GM23338 (cell line): ENCODE measurements at regions not wholly inside any gene's neighbourhood (a gene's known extent, or its start where the extent isn't known, plus 50 kb on each side); places are given as distances from the start of the nearest gene placed in this dataset.

Source experiments
- ATAC-seq: fragments of 200-7000 bp; cut with Tn5 transposase; 3 replicates; pipeline ENCODE4 v1.9.1; 2020
- DNase-seq: peaks from one replicate; pipeline ENCODE4 v3.0.0-alpha.2; 2015; ENCODE audit warnings: low spot score
- H2AFZ ChIP-seq: fragments of 200-600 bp; sonication (generic); 2 replicates; pipeline ENCODE4 v1.8.0; 2016; ENCODE audit warnings: antibody characterized with exemption, mild to moderate bottlenecking, moderate library complexity
- H3F3A ChIP-seq: fragments of 200-600 bp; sonication (generic); replicated peaks from 2 replicates; pipeline ENCODE4 v1.8.0; 2017; ENCODE audit warnings: antibody characterized with exemption, mixed run types, low read depth
- H3K27ac ChIP-seq: fragments of 200-600 bp; sonication (generic); 2 replicates; pipeline ENCODE4 v1.6.1; 2016; ENCODE audit warnings: low read depth
- H3K27me3 ChIP-seq: fragments of 200-600 bp; sonication (generic); 2 replicates; pipeline ENCODE4 v1.8.0; 2016; ENCODE audit warnings: mild to moderate bottlenecking, mixed run types, moderate library complexity; ENCODE audit not compliant: insufficient read depth
- H3K36me3 ChIP-seq: fragments of 200-600 bp; sonication (generic); 2 replicates; pipeline ENCODE4 v1.8.0; 2016; ENCODE audit warnings: mild to moderate bottlenecking; ENCODE audit not compliant: insufficient read depth
- H3K4me1 ChIP-seq: fragments of 200-600 bp; sonication (generic); 2 replicates; pipeline ENCODE4 v1.8.0; 2016; ENCODE audit warnings: mild to moderate bottlenecking, moderate library complexity; ENCODE audit not compliant: insufficient read depth
- H3K4me2 ChIP-seq: fragments of 200-600 bp; sonication (generic); 2 replicates; pipeline ENCODE4 v1.7.1; 2017; ENCODE audit warnings: mixed run types
- H3K4me3 ChIP-seq: fragments of 200-600 bp; sonication (generic); 2 replicates; pipeline ENCODE4 v1.6.1; 2016; ENCODE audit warnings: mixed run types
- H3K79me2 ChIP-seq: fragments of 200-600 bp; sonication (generic); replicated peaks from 2 replicates; pipeline ENCODE4 v1.8.0; 2017; ENCODE audit warnings: mild to moderate bottlenecking; ENCODE audit not compliant: insufficient read depth
- H3K9me2 ChIP-seq: fragments of 200-600 bp; sonication (generic); 2 replicates; pipeline ENCODE4 v1.8.0; 2017; ENCODE audit not compliant: insufficient read depth
- H4K20me1 ChIP-seq: fragments of 200-600 bp; sonication (generic); replicated peaks from 2 replicates; pipeline ENCODE4 v1.8.0; 2017; ENCODE audit warnings: mild to moderate bottlenecking; ENCODE audit not compliant: insufficient read depth
- H3K27ac Mint-ChIP-seq: 2 replicates; pipeline ENCODE4 v1.8.0; 2020; ENCODE audit warnings: inconsistent platforms, mild to moderate bottlenecking, moderate library complexity, mixed read lengths
- H3K27me3 Mint-ChIP-seq: 3 replicates; pipeline ENCODE4 v1.8.0; 2022; ENCODE audit warnings: low read depth, mild to moderate bottlenecking, moderate library complexity, mixed read lengths, inconsistent platforms; ENCODE audit not compliant: insufficient read depth, poor library complexity
- H3K36me3 Mint-ChIP-seq: 3 replicates; pipeline ENCODE4 v1.8.0; 2021; ENCODE audit warnings: low read depth, mild to moderate bottlenecking, inconsistent platforms, moderate library complexity, mixed read lengths
- H3K4me1 Mint-ChIP-seq: 3 replicates; pipeline ENCODE4 v1.8.0; 2020; ENCODE audit warnings: mild to moderate bottlenecking, inconsistent platforms, mixed read lengths
- H3K4me3 Mint-ChIP-seq: 3 replicates; pipeline ENCODE4 v1.8.0; 2021; ENCODE audit warnings: moderate library complexity, mild to moderate bottlenecking, inconsistent platforms, mixed read lengths
- H3K9me3 Mint-ChIP-seq: 3 replicates; pipeline ENCODE4 v1.8.0; 2020; ENCODE audit warnings: moderate library complexity, mild to moderate bottlenecking, inconsistent platforms, mixed read lengths
- CREB1 ChIP-seq: fragments of 250-450 bp; sonication (Bioruptor Pico); IDR thresholded peaks from 2 replicates; pipeline ENCODE4 v1.5.0; 2020; ENCODE audit warnings: low read depth, mild to moderate bottlenecking, moderate library complexity
- CTCF ChIP-seq, 2 experiments: fragments of 200-600 bp in 1 of 2; sonication (generic) in 1 of 2; conservative IDR thresholded peaks; 2 replicates each; pipeline versions ENCODE4 v1.5.1 to v1.6.1; 2016 to 2017; ENCODE audit warnings: antibody characterized with exemption in 2 of 2, low read depth in 2 of 2, mild to moderate bottlenecking in 2 of 2, moderate library complexity in 1 of 2
- ETS1 ChIP-seq: IDR thresholded peaks from 2 replicates; pipeline ENCODE4 v1.6.1; 2016; ENCODE audit warnings: antibody characterized with exemption
- EZH2 ChIP-seq: fragments of 200-600 bp; sonication (generic); IDR thresholded peaks from one replicate; pipeline ENCODE4 v1.8.0; 2017; ENCODE audit warnings: antibody characterized with exemption, mild to moderate bottlenecking, low read depth; ENCODE audit not compliant: unreplicated experiment
- EZH2phosphoT487 ChIP-seq: fragments of 200-600 bp; sonication (generic); IDR thresholded peaks from one replicate; pipeline ENCODE4 v1.8.1; 2018; ENCODE audit warnings: antibody characterized with exemption; ENCODE audit not compliant: unreplicated experiment
- JUNB ChIP-seq: IDR thresholded peaks from one replicate; pipeline ENCODE4 v1.6.1; 2016; ENCODE audit warnings: antibody characterized with exemption; ENCODE audit not compliant: unreplicated experiment
- NANOG ChIP-seq: IDR thresholded peaks from 2 replicates; pipeline ENCODE4 v1.6.1; 2016; ENCODE audit warnings: antibody characterized with exemption, borderline replicate concordance
- POLR2AphosphoS5 ChIP-seq: IDR thresholded peaks from 2 replicates; pipeline ENCODE4 v1.6.1; 2016; ENCODE audit warnings: antibody characterized with exemption, low read depth
- REST ChIP-seq: IDR thresholded peaks from one replicate; pipeline ENCODE4 v1.6.1; 2018; ENCODE audit warnings: antibody characterized with exemption; ENCODE audit not compliant: unreplicated experiment
- STAT1 ChIP-seq: IDR thresholded peaks from one replicate; pipeline ENCODE4 v1.6.1; 2016; ENCODE audit warnings: antibody characterized with exemption; ENCODE audit not compliant: unreplicated experiment
- ZNF114 ChIP-seq: fragments of 250-450 bp; sonication (Bioruptor Pico); IDR thresholded peaks from 2 replicates; pipeline ENCODE4 v1.5.0; 2020; ENCODE audit warnings: mild to moderate bottlenecking, moderate library complexity
- ZNF331 ChIP-seq: fragments of 250-450 bp; sonication (Bioruptor Pico); IDR thresholded peaks from 2 replicates; pipeline ENCODE4 v1.5.0; 2020; ENCODE audit warnings: low read depth, mild to moderate bottlenecking, moderate library complexity

- TF ChIP-seq CREB1 (CRISPR knock-in tag) (no peak), ZNF114 (CRISPR knock-in tag) (no peak), CTCF (conservative IDR thresholded peaks at IDR 0.05; ENCODE audit: low read depth in 2 of 2) (no peak), ZNF331 (no peak), REST (no peak), JUNB (no peak), POLR2AphosphoS5 (no peak)
These were observed 760.3 kb upstream of the CCDC179 start (continued) for GRCh38 chr11:23620617-23621016.

GRCh38 chr11:23632293-23632692 is 772.0 kb upstream of the CCDC179 start:
- Histone ChIP-seq H3K27me3 (no peaks in the 10 kb centered on the region), H3K27ac (no peak overlapping the region), H4K20me1 (no peaks in the 10 kb centered on the region), H3K4me2 (no peak overlapping the region), H3K4me1 (no peaks in the 10 kb centered on the region), H3K4me3 (no peak overlapping the region), H2AFZ (peak overlapping the region; percentile 67; the same call in 1 of the 2 replicates), H3K79me2 (no peaks in the 10 kb centered on the region), H3K9me2 (no peaks in the 10 kb centered on the region), H3K36me3 (no peaks in the 10 kb centered on the region), H3F3A (no peaks in the 10 kb centered on the region)
- Mint-ChIP-seq H3K36me3 (no peaks in the 10 kb centered on the region), H3K27ac (no peak overlapping the region), H3K4me1 (peaks cover 3% of the 10 kb centered on the region; the same call in 1 of the 3 replicates), H3K9me3 (peaks cover 10% of the 10 kb centered on the region; the same call in 2 of the 3 replicates), H3K27me3 (peaks cover 3% of the 10 kb centered on the region), H3K4me3 (no peak overlapping the region)
- ATAC-seq: peak; percentile 53
- DNase-seq: peak; percentile 9
- no peak for TF ChIP-seq POLR2AphosphoS5
- no peak for TF ChIP-seq REST
- no peak for TF ChIP-seq JUNB
- TF ChIP-seq ETS1: no peak
- TF ChIP-seq NANOG: no peak
- TF ChIP-seq CREB1 (CRISPR knock-in tag): no peak
- TF ChIP-seq EZH2phosphoT487: no peak
- no peak for TF ChIP-seq ZNF331
- TF ChIP-seq CTCF (conservative IDR thresholded peaks at IDR 0.05; ENCODE audit: low read depth in 2 of 2): no peak
- no peak for TF ChIP-seq ZNF114 (CRISPR knock-in tag)
- no peak for TF ChIP-seq STAT1
- no peak for TF ChIP-seq EZH2
